ENCODE measurements at regions not wholly inside any gene's neighbourhood (a gene's known extent, or its start where the extent isn't known, plus 50 kb on each side); places are given as distances from the start of the nearest gene placed in this dataset.
A peak's percentile ranks its signal among the peaks of the same experiment; 100 is the strongest.

GRCh38 chr5:157920828-157921170, 61.9 kb upstream of the CLINT1 start:
- DNase-seq, result no peak

- DNase-seq, result peak in 1 of 2 donors; percentile 16
These were observed 60.1 kb upstream of the CLINT1 start for GRCh38 chr5:157918811-157919742.

GRCh38 chr5:157917899-157918809, 59.2 kb upstream of the CLINT1 start:
- peak; percentile 41 to 60 for DNase-seq

GRCh38 chr5:157917491-157917890, 58.5 kb upstream of the CLINT1 start:
- no peak for DNase-seq

GRCh38 chr5:157915638-157916037, 56.7 kb upstream of the CLINT1 start:
- no peak for DNase-seq

- no peak for DNase-seq
These were observed 55.3 kb upstream of the CLINT1 start for GRCh38 chr5:157914151-157914788.

GRCh38 chr5:157913575-157913974, 54.6 kb upstream of the CLINT1 start:
- no peak for DNase-seq

- peak in 1 of 2 donors; percentile 3 for DNase-seq
These were observed 53.8 kb upstream of the CLINT1 start for GRCh38 chr5:157912621-157913325.

GRCh38 chr5:157911568-157911967, 52.6 kb upstream of the CLINT1 start:
- no peak for DNase-seq
